Upper lobe of right lung (tissue), 1 donor: ENCODE measurements at regions not wholly inside any gene's neighbourhood (a gene's known extent, or its start where the extent isn't known, plus 50 kb on each side); places are given as distances from the start of the nearest gene placed in this dataset.

Source experiments
- ATAC-seq: fragments of 200-7000 bp; cut with Tn5 transposase; one replicate; pipeline ENCODE4 v1.9.1; 2020; ENCODE audit warnings: mild to moderate bottlenecking, moderate library complexity
- DNase-seq: peaks from one replicate; pipeline ENCODE4 v3.0.0-alpha.2; 2020
- H3K27ac ChIP-seq: fragments of 200-600 bp; one replicate; pipeline ENCODE4 v1.8.0; 2022
- H3K27me3 ChIP-seq: fragments of 200-600 bp; one replicate; pipeline ENCODE4 v1.8.0; 2022; ENCODE audit warnings: mild to moderate bottlenecking
- H3K36me3 ChIP-seq: fragments of 200-600 bp; one replicate; pipeline ENCODE4 v1.8.0; 2022
- H3K4me1 ChIP-seq: fragments of 200-600 bp; one replicate; pipeline ENCODE4 v1.8.0; 2022
- H3K4me3 ChIP-seq: fragments of 200-600 bp; one replicate; pipeline ENCODE4 v1.8.0; 2022; ENCODE audit warnings: mild to moderate bottlenecking
- H3K9me3 ChIP-seq: fragments of 200-600 bp; one replicate; pipeline ENCODE4 v1.8.0; 2022
- intact Hi-C: fragments of 100-400 bp; cut with DNase I; formaldehyde crosslinking; loops from one replicate; pipeline ENCODE4 v1.11.0; 2022
- TF ChIP-seq, protein P1 (sequence below): fragments of 200-600 bp; IDR thresholded peaks from one replicate; pipeline ENCODE4 v1.8.0; 2022; ENCODE audit warnings: antibody characterized with exemption
- donor health status: DM: no; HTN: yes; CAD: no; lungs with severe emphysema.

DNA sequence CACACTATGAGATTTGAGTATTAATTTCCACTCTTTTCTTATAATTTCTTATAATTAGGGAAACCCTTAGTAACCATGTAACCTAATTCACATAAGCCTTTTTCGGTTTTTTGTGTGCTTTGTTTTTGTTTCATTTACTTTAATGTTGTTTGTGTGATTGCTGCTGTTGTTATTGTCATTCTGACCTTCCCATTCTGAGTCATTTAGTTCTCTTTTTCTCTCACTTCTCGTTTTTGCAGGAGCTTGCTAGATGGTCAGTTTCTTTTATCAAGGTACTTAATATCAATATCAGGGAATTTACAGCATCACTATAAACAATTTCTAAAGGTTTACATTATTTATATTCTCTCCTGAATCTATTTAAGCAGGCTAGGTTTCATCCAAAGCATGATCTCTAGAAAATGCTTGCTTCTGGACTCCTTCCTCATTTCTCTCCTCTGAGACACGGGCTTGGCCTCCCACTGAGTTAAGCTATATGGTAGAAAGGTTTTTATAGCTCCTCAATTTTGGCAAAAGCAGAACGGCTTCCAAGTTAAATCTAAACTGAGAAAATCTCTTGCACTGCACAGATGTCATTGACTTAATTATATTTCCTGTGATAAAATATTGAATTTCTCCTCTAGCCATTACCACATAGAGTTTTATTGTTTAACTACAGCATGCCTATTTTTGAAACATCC is 534.2 kb downstream of the NSUN3 start:
- H3K36me3 ChIP-seq = no peaks in the 10 kb centered on the region
- H3K27me3 ChIP-seq = no peaks in the 10 kb centered on the region
- no peak for ATAC-seq
- intact Hi-C loops = no loop called here
- TF ChIP-seq, protein P1, sequence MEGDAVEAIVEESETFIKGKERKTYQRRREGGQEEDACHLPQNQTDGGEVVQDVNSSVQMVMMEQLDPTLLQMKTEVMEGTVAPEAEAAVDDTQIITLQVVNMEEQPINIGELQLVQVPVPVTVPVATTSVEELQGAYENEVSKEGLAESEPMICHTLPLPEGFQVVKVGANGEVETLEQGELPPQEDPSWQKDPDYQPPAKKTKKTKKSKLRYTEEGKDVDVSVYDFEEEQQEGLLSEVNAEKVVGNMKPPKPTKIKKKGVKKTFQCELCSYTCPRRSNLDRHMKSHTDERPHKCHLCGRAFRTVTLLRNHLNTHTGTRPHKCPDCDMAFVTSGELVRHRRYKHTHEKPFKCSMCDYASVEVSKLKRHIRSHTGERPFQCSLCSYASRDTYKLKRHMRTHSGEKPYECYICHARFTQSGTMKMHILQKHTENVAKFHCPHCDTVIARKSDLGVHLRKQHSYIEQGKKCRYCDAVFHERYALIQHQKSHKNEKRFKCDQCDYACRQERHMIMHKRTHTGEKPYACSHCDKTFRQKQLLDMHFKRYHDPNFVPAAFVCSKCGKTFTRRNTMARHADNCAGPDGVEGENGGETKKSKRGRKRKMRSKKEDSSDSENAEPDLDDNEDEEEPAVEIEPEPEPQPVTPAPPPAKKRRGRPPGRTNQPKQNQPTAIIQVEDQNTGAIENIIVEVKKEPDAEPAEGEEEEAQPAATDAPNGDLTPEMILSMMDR = no peak
- H3K4me3 ChIP-seq = no peak overlapping the region
- H3K27ac ChIP-seq = no peak overlapping the region
- H3K9me3 ChIP-seq = no peaks in the 10 kb centered on the region
- no peak for DNase-seq
- H3K4me1 ChIP-seq = no peaks in the 10 kb centered on the region

DNA sequence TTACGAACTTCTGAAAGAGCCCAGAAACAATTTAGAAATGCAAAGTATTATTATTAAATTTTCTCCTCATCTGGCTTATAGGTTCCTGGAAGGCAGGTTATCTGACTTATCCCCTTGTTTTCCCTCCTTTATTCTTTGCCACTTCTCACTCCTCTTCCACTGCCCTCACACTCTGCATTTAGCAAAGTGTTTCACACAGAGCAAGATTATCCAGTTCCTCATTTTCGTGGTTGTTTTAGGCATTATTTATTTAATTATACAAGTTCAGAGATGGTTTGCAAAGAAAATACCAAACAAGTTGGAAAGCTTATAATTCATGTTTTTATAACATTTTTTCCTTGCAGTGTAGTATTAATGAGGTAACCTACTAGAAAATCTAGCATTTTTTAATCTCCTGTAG is 544.9 kb downstream of the NSUN3 start:
- H3K27me3 ChIP-seq = no peaks in the 10 kb centered on the region
- TF ChIP-seq, protein P1 = no peak
- H3K27ac ChIP-seq = no peak overlapping the region
- H3K36me3 ChIP-seq = no peaks in the 10 kb centered on the region
- intact Hi-C loops = no loop called here
- H3K4me1 ChIP-seq = no peaks in the 10 kb centered on the region
- H3K4me3 ChIP-seq = no peak overlapping the region
- DNase-seq = no peak
- ATAC-seq = no peak
- no peaks in the 10 kb centered on the region for H3K9me3 ChIP-seq

DNA sequence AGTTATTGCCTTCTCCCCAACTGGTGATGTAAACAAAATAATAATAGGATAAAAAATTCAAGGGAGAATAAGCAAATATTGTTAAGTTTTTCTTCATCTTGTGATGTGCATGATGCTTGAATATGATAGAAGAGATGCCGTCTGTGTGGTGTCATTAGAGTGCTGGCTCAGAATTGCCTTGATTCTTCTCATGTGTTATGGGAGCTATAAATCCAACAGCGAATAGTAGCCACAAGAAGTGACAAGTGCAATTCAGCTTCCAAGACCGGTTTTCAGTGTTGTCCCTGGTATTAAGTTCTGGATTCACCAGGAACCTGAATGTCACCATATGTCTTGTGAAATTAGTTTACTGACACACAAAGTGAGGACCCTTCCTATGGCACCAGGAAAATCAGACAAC is 547.0 kb downstream of the NSUN3 start:
- H3K4me1 ChIP-seq = no peaks in the 10 kb centered on the region
- TF ChIP-seq, protein P1 = no peak
- no peak for DNase-seq
- no peaks in the 10 kb centered on the region for H3K9me3 ChIP-seq
- H3K36me3 ChIP-seq = no peaks in the 10 kb centered on the region
- H3K27me3 ChIP-seq = no peaks in the 10 kb centered on the region
- no peak for ATAC-seq
- intact Hi-C loops = no loop called here
- H3K4me3 ChIP-seq = no peak overlapping the region
- H3K27ac ChIP-seq = no peak overlapping the region

DNA sequence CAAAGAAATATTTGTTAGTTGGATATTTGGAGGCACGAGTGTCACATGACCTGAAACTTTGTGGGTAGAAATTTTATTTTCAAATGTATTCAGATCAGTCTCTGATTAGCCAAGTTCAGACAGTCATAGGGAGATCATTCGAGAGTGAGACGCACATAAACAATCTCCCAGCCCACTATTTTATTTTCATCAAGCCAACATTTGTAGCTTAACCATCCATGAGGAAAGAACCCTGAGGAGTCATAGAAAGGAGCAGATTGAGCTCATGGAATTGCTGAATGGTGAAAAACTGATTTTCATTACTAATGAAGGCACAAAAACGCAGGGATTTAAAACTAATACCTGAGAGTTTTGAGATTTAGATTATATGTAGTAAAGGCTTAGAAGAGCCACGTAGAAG is 548.7 kb downstream of the NSUN3 start:
- Histone ChIP-seq H3K9me3 (no peaks in the 10 kb centered on the region), H3K36me3 (no peaks in the 10 kb centered on the region), H3K27ac (no peak overlapping the region), H3K4me1 (no peaks in the 10 kb centered on the region), H3K27me3 (no peaks in the 10 kb centered on the region), H3K4me3 (no peak overlapping the region)
- intact Hi-C loops = no loop called here
- TF ChIP-seq, protein P1 = no peak
- ATAC-seq (no peak), DNase-seq (no peak)

DNA sequence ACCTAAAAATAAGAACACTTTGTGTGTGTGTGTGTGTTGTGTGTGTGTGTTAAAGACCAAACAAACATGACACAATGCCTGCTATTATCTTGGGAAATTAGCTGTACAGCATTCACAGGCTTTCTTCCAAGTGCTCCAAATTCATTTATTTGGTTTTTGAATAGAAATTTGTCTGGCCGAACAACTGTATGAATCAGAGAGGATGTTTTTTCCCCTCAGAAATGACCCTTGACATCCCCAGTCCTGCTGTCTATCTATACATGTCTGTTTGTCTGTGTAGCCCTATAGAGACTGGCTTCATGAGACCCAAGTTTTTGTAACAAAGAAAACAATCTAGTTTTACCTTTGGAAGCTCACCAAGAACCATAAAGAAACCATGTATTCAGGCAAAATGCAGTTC is 549.8 kb downstream of the NSUN3 start:
- no peaks in the 10 kb centered on the region for H3K4me1 ChIP-seq
- no peak for ATAC-seq
- DNase-seq = no peak
- no peaks in the 10 kb centered on the region for H3K36me3 ChIP-seq
- no peaks in the 10 kb centered on the region for H3K27me3 ChIP-seq
- no peak overlapping the region for H3K27ac ChIP-seq
- H3K9me3 ChIP-seq = no peaks in the 10 kb centered on the region
- TF ChIP-seq, protein P1 = no peak
- H3K4me3 ChIP-seq = no peak overlapping the region
- intact Hi-C loops = no loop called here

DNA sequence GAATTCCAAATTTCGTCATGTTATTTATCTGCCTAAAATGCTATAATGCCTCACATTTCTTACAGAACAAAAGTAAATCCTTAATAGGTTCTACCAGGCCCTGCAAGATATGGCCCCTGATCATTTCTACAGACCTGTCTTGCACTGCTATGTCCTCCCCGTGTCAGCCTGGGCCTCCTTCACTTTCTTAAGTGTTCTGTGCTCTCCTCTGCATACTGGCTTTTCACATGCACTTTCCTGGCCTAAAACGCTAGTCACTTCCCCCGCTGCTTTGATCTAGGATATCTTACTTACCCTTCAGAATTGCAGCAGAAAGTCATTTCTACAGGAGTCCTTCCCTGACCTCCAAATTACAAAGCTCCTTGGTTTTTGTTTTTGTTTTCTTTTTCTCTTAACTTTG is 551.3 kb downstream of the NSUN3 start:
- Histone ChIP-seq H3K27ac (no peak overlapping the region), H3K4me3 (no peak overlapping the region)

More for the DNA sequence above, 551.3 kb downstream of the NSUN3 start:
- TF ChIP-seq, protein P1 = no peak
- H3K27me3 ChIP-seq = no peaks in the 10 kb centered on the region
- DNase-seq = no peak
- no peaks in the 10 kb centered on the region for H3K36me3 ChIP-seq
- intact Hi-C loops = no loop called here
- H3K4me1 ChIP-seq = no peaks in the 10 kb centered on the region
- H3K9me3 ChIP-seq = no peaks in the 10 kb centered on the region
- ATAC-seq = no peak
